Body of pancreas (tissue), 4 donors: ENCODE measurements at regions not wholly inside any gene's neighbourhood (a gene's known extent, or its start where the extent isn't known, plus 50 kb on each side); places are given as distances from the start of the nearest gene placed in this dataset.

Experiments
- ATAC-seq: fragments of 150-250 bp; one replicate; pipeline ENCODE4 v1.9.1; 2016
- DNase-seq, 4 donors: peaks; one replicate each; pipeline ENCODE4 v3.0.0-alpha.2; 2019
- H3K27ac ChIP-seq, 4 donors: fragments of 200-600 bp; sonication (generic); 1 replicate in 3 of 4; 2 replicates in 1 of 4; pipeline versions ENCODE4 v1.5.1 to v1.6.1; 2016 to 2019; ENCODE audit warnings: mild to moderate bottlenecking in 1 of 4, mixed read lengths in 1 of 4, moderate library complexity in 1 of 4
- H3K27me3 ChIP-seq, 2 donors: fragments of 200-600 bp; sonication (generic); one replicate each; pipeline ENCODE4 v1.6.0; 2016; ENCODE audit warnings: mild to moderate bottlenecking in 1 of 2
- H3K36me3 ChIP-seq, 2 donors: fragments of 200-600 bp; sonication (generic); replicated peaks in 1 of 2; 2 replicates each; pipeline ENCODE4 v1.5.1; 2016; ENCODE audit warnings: low read depth in 2 of 2; ENCODE audit not compliant: insufficient read depth in 1 of 2
- H3K4me1 ChIP-seq: fragments of 200-600 bp; sonication (generic); one replicate; pipeline ENCODE4 v1.6.0; 2016
- H3K4me3 ChIP-seq, 2 donors: fragments of 200-600 bp; sonication (generic); 1 replicate in 1 of 2; 2 replicates in 1 of 2; pipeline ENCODE4 v1.5.1; 2016 to 2019
- H3K9me3 ChIP-seq, 3 donors: fragments of 200-600 bp; sonication (generic); 1 replicate in 2 of 3; 2 replicates in 1 of 3; pipeline ENCODE4 v1.5.1; 2016
- POLR2A ChIP-seq, 3 donors: fragments of 450-650 bp; IDR thresholded peaks; one replicate each; pipeline ENCODE4 v1.6.1; 2016; ENCODE audit warnings: antibody characterized with exemption in 3 of 3, mild to moderate bottlenecking in 2 of 3
- WGBS, 2 donors: methylation state at CpG; one replicate each; pipeline ENCODE4 v1.1.5; 2017; 5-methylcytosine and 5-hydroxymethylcytosine counted together
- intact Hi-C: fragments of 100-400 bp; cut with DNase I; formaldehyde crosslinking; loops from one replicate; pipeline ENCODE4 v1.15.1; 2023
- TF ChIP-seq, protein P1 (sequence below), 7 experiments: fragments of 450-650 bp in 4 of 7; fragments of 200-600 bp in 3 of 7; sonication (generic) in 3 of 7; IDR thresholded peaks; one replicate each; pipeline ENCODE4 v1.5.1; 2016 to 2019; ENCODE audit warnings: antibody characterized with exemption in 7 of 7

DNA sequence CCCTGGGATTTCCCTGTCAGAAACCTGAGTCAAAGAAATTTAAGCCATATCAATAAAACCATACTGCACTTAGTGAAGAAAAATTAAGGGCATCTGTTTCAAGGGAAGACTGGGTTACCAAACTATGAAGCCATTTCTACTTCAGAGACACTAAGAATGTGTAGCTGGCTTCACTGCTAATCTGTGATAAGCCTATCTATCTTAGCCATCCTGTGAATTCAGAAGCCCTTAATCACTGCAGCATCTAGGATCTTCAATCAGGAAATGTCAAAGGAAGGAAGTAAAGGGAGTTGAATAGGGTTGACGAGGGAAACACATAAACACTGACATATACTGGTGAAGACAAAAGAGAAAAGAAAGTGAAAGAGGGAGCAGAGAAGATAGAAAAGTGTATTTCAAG lies 777.6 kb upstream of the DIAPH2 start:
- Histone ChIP-seq H3K4me1 (no peaks in the 10 kb centered on the region), H3K36me3 (no peaks in the 10 kb centered on the region), H3K9me3 (no peaks in the 10 kb centered on the region), H3K4me3 (no peak overlapping the region), H3K27me3 (no peaks in the 10 kb centered on the region), H3K27ac (no peak overlapping the region)
- DNase-seq (no peak), ATAC-seq (no peak)
- TF ChIP-seq, protein P1, sequence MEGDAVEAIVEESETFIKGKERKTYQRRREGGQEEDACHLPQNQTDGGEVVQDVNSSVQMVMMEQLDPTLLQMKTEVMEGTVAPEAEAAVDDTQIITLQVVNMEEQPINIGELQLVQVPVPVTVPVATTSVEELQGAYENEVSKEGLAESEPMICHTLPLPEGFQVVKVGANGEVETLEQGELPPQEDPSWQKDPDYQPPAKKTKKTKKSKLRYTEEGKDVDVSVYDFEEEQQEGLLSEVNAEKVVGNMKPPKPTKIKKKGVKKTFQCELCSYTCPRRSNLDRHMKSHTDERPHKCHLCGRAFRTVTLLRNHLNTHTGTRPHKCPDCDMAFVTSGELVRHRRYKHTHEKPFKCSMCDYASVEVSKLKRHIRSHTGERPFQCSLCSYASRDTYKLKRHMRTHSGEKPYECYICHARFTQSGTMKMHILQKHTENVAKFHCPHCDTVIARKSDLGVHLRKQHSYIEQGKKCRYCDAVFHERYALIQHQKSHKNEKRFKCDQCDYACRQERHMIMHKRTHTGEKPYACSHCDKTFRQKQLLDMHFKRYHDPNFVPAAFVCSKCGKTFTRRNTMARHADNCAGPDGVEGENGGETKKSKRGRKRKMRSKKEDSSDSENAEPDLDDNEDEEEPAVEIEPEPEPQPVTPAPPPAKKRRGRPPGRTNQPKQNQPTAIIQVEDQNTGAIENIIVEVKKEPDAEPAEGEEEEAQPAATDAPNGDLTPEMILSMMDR (IDR thresholded peaks at IDR 0.05): no peak
- TF ChIP-seq POLR2A (IDR thresholded peaks at IDR 0.05): no peak
- 0 to 21% methylated on average over 1 of the region's 1 CpG for WGBS, 2 donors
- intact Hi-C loops: no loop called here

DNA sequence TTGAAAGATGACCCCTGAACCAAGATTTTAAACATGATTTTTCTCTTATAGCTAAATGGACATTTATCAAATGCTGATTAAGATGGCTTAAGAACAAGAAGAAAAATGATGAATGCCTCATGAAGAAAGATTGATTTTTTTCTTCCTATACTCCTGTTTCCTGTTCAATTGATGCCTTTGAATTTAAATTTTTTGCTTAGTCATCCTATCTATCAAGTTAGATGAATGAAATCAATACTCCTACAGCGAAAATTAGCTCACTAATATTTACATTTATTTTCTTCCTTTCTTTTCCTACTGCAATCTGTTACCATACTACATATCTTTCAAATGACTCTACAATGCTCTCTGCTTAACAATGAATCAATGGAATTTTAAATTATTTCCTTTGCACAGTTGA lies 773.6 kb upstream of the DIAPH2 start:
- DNase-seq (no peak), ATAC-seq (no peak)
- no peaks in the 10 kb centered on the region for H3K9me3 ChIP-seq
- no peaks in the 10 kb centered on the region for H3K27me3 ChIP-seq
- 0 to 27% methylated on average over 1 of the region's 1 CpG for WGBS, 2 donors
- H3K4me3 ChIP-seq: no peak overlapping the region
- no peak overlapping the region for H3K27ac ChIP-seq
- H3K4me1 ChIP-seq: no peaks in the 10 kb centered on the region
- TF ChIP-seq POLR2A (IDR thresholded peaks at IDR 0.05): no peak
- no peaks in the 10 kb centered on the region for H3K36me3 ChIP-seq
- intact Hi-C loops: no loop called here

DNA sequence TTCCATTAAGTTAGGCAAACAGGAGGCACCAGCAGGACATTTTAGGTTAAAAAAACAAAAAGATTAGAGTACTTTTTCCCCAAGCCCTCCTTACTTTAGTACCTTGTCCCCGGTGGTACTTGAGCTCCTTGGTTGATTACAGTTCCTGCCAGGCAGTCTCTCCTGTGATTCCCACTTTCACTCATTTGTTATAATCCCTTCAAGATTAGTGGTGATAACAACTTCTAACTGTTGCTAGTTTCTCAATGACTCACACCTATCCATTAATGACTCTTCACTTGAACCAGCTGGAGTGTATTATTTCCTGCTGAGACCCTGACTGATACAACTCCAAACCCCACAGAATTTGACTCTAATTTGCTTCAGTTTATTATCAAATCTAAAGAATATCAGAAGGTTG lies 765.0 kb upstream of the DIAPH2 start:
- Histone ChIP-seq H3K4me1 (no peaks in the 10 kb centered on the region), H3K27ac (no peak overlapping the region), H3K27me3 (no peaks in the 10 kb centered on the region), H3K36me3 (no peaks in the 10 kb centered on the region), H3K9me3 (no peaks in the 10 kb centered on the region), H3K4me3 (no peak overlapping the region)
- ATAC-seq (no peak), DNase-seq (no peak)
- TF ChIP-seq POLR2A (IDR thresholded peaks at IDR 0.05): no peak
- TF ChIP-seq, protein P1 (IDR thresholded peaks at IDR 0.05): no peak
- whole genome bisulfite sequencing, 2 donors: 43 to 47% methylated on average over 1 of the region's 1 CpG
- intact Hi-C loops: no loop called here

DNA sequence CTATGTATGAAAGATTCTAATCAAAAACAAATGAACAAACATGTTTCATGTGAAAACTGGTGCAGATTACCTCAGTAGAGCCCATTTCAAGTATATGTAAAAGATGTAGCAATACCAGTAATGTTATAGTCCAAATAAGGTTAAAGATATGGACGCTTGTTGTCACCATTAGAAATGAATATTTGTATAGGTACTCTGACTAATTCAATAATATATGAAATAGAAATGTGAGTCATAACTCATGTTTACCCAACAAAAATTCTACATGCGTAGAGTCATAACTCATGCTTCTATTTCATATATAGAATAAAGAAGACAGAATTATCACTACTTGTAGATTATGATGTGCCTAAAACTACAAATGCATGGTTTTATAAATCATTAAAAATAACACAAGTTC lies 739.1 kb upstream of the DIAPH2 start:
- Histone ChIP-seq H3K9me3 (no peaks in the 10 kb centered on the region), H3K4me3 (no peak overlapping the region), H3K27me3 (no peaks in the 10 kb centered on the region), H3K27ac (no peak overlapping the region), H3K4me1 (no peaks in the 10 kb centered on the region), H3K36me3 (no peaks in the 10 kb centered on the region)
- ATAC-seq: no peak
- no peak for DNase-seq
- TF ChIP-seq, protein P1 (IDR thresholded peaks at IDR 0.05): no peak
- no peak for TF ChIP-seq POLR2A (IDR thresholded peaks at IDR 0.05)
- WGBS, 2 donors: 64 to 81% methylated on average over 2 of the region's 2 CpGs
- intact Hi-C loops: no loop called here

DNA sequence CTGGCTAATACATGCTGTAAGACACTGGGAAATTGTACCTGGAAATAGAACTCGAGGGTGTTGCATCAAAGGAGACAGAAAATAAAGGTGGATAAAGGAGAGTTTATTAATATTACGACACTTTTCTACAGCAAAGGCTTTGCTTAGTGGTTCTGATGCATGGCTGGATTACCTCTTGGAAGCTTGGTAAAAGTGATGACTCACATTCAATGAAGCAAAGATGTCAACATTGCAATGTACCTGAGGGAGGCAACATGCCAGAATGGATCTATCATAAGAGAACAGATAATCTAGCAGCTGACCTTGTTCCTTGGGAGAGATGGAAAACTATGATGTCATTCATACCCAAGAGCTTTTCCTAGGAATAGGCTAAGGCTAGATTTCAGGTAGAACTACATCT lies 735.1 kb upstream of the DIAPH2 start:
- ATAC-seq: no peak
- no peaks in the 10 kb centered on the region for H3K4me1 ChIP-seq
- H3K9me3 ChIP-seq: no peaks in the 10 kb centered on the region
- no peaks in the 10 kb centered on the region for H3K36me3 ChIP-seq
- 55 to 58% methylated on average over 2 of the region's 2 CpGs for WGBS, 2 donors
- H3K27me3 ChIP-seq: no peaks in the 10 kb centered on the region
- no peak for DNase-seq
- H3K27ac ChIP-seq: no peak overlapping the region
- TF ChIP-seq POLR2A (IDR thresholded peaks at IDR 0.05): no peak
- TF ChIP-seq, protein P1 (IDR thresholded peaks at IDR 0.05): no peak
- H3K4me3 ChIP-seq: no peak overlapping the region
- intact Hi-C loops: no loop called here
